OCI-LY3 (cell line): ENCODE measurements at regions not wholly inside any gene's neighbourhood (a gene's known extent, or its start where the extent isn't known, plus 50 kb on each side); places are given as distances from the start of the nearest gene placed in this dataset.

ENCODE experiments used
- H2AFZ ChIP-seq: fragments of 200-600, 300-600 bp; shearing (Covaris generic); 2 replicates; pipeline ENCODE4 v1.6.0; 2014; ENCODE audit warnings: antibody characterized with exemption, low read depth, low read length
- H3K27ac ChIP-seq: fragments of 200-600, 300-600 bp; sonication (generic); 2 replicates; pipeline ENCODE4 v1.5.1; 2014; ENCODE audit warnings: mild to moderate bottlenecking, low read length, moderate library complexity, mixed read lengths
- H3K27me3 ChIP-seq: fragments of 200-600, 300-600 bp; sonication (generic); 2 replicates; pipeline ENCODE4 v1.6.1; 2014; ENCODE audit warnings: low read depth, low read length, mixed read lengths
- H3K36me3 ChIP-seq: fragments of 200-600, 300-600 bp; sonication (generic); replicated peaks from 2 replicates; pipeline ENCODE3; 2014; ENCODE audit warnings: low read depth, low read length, mixed read lengths
- H3K4me1 ChIP-seq: fragments of 300-600, 200-600 bp; sonication (generic); 2 replicates; pipeline ENCODE4 v1.6.1; 2014; ENCODE audit warnings: low read length, mixed read lengths
- H3K4me2 ChIP-seq: fragments of 200-600, 300-600 bp; sonication (generic); 2 replicates; pipeline ENCODE4 v1.6.1; 2014; ENCODE audit warnings: low read length, mixed read lengths
- H3K4me3 ChIP-seq: fragments of 300-600, 200-600 bp; sonication (generic); 2 replicates; pipeline ENCODE4 v1.5.1; 2014; ENCODE audit warnings: antibody characterized with exemption, mild to moderate bottlenecking, low read length, moderate library complexity
- H3K79me2 ChIP-seq: fragments of 300-600, 200-600 bp; shearing (Covaris generic); 2 replicates; pipeline ENCODE4 v1.6.1; 2014; ENCODE audit warnings: mild to moderate bottlenecking, low read length, mixed read lengths
- H3K9ac ChIP-seq: fragments of 300-600, 200-600 bp; shearing (Covaris generic); 2 replicates; pipeline ENCODE4 v1.6.0; 2014; ENCODE audit warnings: mild to moderate bottlenecking, low read length, moderate library complexity
- H3K9me3 ChIP-seq: fragments of 200-600, 300-600 bp; shearing (Covaris generic); 2 replicates; pipeline ENCODE4 v1.6.1; 2014; ENCODE audit warnings: low read length, mixed read lengths; ENCODE audit not compliant: insufficient read depth
- H4K20me1 ChIP-seq: fragments of 200-600, 300-600 bp; sonication (generic); 2 replicates; pipeline ENCODE4 v1.6.1; 2016; ENCODE audit warnings: low read length, mixed read lengths; ENCODE audit not compliant: insufficient read depth
- EZH2phosphoT487 ChIP-seq: fragments of 200-600 bp; shearing (Covaris generic); IDR thresholded peaks from 2 replicates; pipeline ENCODE4 v1.6.1; 2018; ENCODE audit warnings: antibody characterized with exemption, mixed run types, low read depth
- TF ChIP-seq, protein P1 (sequence below): fragments of 200-600, 300-600 bp; sonication (generic); IDR thresholded peaks from 2 replicates; pipeline ENCODE4 v1.5.1; 2014; ENCODE audit warnings: antibody characterized with exemption, low read length, low read depth

DNA sequence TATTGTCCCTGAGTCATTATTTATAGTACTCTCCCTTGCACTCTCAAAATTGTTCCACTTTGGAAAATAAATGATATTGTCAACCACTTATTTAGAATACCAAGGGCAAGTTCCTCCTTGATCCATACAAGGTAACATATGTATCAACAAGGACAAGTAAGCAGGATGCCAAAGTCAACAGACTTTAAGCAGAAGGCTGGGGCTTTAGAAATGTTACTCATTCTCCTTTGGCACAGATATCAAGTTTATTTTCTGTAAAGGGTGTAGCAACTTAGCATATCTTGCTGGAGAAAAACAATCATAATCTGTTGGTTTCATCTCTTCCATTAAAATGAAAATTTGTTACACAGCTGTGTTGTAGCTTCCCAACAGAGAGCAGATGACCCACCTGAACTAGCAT lies 248.7 kb upstream of the SLC30A5 start:
- Histone ChIP-seq H3K79me2 (no peaks in the 10 kb centered on the region), H3K27me3 (no peaks in the 10 kb centered on the region)

DNA sequence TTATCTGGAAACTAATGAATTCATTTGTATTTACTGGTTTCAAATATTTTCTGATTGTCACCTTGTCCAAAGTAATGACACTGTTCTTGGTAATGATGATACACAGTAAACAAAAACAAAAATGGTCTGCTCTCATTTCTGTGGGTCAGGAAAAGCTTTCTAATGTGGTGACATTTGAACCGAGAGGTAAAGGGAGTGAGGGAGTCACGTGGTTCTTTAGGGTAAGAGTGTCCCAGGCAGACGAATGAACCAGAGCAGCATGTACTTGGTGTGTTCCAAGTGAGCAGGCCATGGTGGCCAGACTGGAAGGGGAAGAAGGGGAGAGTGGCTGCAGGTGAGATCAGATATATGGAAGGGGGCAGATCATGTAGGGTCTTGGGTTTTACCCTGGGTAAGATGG lies 247.0 kb upstream of the SLC30A5 start:
- Histone ChIP-seq H3K9me3 (no peaks in the 10 kb centered on the region), H2AFZ (no peak overlapping the region), H3K4me3 (no peak overlapping the region), H4K20me1 (no peaks in the 10 kb centered on the region), H3K36me3 (no peaks in the 10 kb centered on the region), H3K4me1 (peaks cover 3% of the 10 kb centered on the region; the same call in 1 of the 2 replicates), H3K4me2 (no peak overlapping the region), H3K79me2 (no peaks in the 10 kb centered on the region), H3K27ac (no peak overlapping the region), H3K9ac (no peak overlapping the region), H3K27me3 (no peaks in the 10 kb centered on the region)
- TF ChIP-seq EZH2phosphoT487: no peak

More for the DNA sequence above, 248.7 kb upstream of the SLC30A5 start:
- Histone ChIP-seq H3K4me1 (peaks cover 3% of the 10 kb centered on the region; the same call in 1 of the 2 replicates), H3K4me2 (no peak overlapping the region), H4K20me1 (no peaks in the 10 kb centered on the region), H3K27ac (no peak overlapping the region), H3K9me3 (no peaks in the 10 kb centered on the region), H3K4me3 (no peak overlapping the region), H3K36me3 (no peaks in the 10 kb centered on the region), H2AFZ (no peak overlapping the region), H3K9ac (no peak overlapping the region)
- TF ChIP-seq EZH2phosphoT487: no peak

DNA sequence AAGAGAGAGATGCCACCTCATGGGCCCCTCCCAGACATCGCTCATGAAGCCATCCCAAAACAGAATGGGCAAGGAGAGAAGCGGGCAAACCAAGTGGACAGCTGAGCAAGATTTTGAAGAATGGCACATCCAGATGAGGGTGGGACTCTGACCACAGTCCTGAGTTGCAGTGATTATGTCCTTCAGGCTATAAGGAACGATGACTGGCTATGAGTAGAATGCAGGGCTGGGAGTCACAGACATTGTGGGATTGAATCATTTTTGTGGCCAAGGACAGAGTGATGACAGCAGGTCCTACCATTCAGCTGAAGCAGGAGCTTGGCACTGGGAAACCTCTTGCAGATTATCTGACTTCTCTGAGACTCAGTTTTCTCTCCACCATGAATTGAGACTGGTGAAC lies 245.7 kb upstream of the SLC30A5 start:
- Histone ChIP-seq H3K9me3 (no peaks in the 10 kb centered on the region), H3K4me3 (no peak overlapping the region), H3K4me1 (no peaks in the 10 kb centered on the region), H3K4me2 (no peak overlapping the region), H3K9ac (no peak overlapping the region), H3K36me3 (no peaks in the 10 kb centered on the region), H4K20me1 (no peaks in the 10 kb centered on the region), H3K79me2 (no peaks in the 10 kb centered on the region), H3K27me3 (no peaks in the 10 kb centered on the region), H2AFZ (no peak overlapping the region), H3K27ac (no peak overlapping the region)
- TF ChIP-seq, protein P1, sequence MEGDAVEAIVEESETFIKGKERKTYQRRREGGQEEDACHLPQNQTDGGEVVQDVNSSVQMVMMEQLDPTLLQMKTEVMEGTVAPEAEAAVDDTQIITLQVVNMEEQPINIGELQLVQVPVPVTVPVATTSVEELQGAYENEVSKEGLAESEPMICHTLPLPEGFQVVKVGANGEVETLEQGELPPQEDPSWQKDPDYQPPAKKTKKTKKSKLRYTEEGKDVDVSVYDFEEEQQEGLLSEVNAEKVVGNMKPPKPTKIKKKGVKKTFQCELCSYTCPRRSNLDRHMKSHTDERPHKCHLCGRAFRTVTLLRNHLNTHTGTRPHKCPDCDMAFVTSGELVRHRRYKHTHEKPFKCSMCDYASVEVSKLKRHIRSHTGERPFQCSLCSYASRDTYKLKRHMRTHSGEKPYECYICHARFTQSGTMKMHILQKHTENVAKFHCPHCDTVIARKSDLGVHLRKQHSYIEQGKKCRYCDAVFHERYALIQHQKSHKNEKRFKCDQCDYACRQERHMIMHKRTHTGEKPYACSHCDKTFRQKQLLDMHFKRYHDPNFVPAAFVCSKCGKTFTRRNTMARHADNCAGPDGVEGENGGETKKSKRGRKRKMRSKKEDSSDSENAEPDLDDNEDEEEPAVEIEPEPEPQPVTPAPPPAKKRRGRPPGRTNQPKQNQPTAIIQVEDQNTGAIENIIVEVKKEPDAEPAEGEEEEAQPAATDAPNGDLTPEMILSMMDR: no peak
- TF ChIP-seq EZH2phosphoT487: no peak

DNA sequence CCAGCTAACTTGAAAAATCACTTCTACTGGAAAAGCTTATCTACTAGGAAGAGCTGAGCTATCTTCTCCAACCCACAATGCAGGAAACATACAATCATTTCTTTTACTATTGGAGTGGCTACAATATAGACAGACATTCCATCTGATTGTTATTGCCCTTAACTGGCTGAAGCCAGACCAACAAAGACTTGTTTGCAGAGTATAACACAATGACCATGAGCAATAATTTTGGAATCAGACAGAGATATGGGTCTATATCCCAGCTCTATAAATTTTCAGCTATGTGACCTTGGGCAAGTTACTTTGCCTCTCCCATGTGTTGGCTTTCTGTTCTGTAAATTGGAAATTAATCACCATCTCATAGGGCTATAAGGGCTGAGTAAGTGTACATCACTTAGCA lies 244.7 kb upstream of the SLC30A5 start:
- no peaks in the 10 kb centered on the region for H3K9me3 ChIP-seq
- no peak overlapping the region for H3K4me2 ChIP-seq
- H3K27ac ChIP-seq: no peak overlapping the region
- no peaks in the 10 kb centered on the region for H4K20me1 ChIP-seq
- no peaks in the 10 kb centered on the region for H3K4me1 ChIP-seq
- no peaks in the 10 kb centered on the region for H3K79me2 ChIP-seq
- no peaks in the 10 kb centered on the region for H3K27me3 ChIP-seq
- no peaks in the 10 kb centered on the region for H3K36me3 ChIP-seq
- TF ChIP-seq, protein P1: no peak
- no peak for TF ChIP-seq EZH2phosphoT487
- no peak overlapping the region for H2AFZ ChIP-seq
- H3K9ac ChIP-seq: no peak overlapping the region
- H3K4me3 ChIP-seq: no peak overlapping the region

DNA sequence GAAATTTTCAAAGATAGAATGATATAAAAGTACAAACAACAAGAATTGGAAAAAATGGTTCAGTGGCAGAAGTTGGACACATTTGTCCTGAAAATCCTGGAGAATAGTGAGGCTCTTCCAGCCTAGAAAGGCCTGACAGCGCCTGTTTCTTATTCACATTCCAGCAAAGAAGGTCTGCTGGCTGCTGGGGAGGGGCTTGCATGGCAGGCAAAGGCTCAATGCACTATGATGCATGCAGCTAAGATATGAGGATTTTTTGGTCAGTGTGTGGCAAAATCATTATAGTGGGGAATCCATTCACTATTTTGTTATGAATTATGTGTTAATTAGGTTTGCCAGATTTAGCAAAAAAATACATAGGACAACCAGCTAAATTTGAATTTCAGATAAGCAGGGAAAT lies 243.9 kb upstream of the SLC30A5 start:
- no peaks in the 10 kb centered on the region for H3K27me3 ChIP-seq
- H4K20me1 ChIP-seq: no peaks in the 10 kb centered on the region
- no peaks in the 10 kb centered on the region for H3K4me1 ChIP-seq
- no peak overlapping the region for H2AFZ ChIP-seq
- H3K27ac ChIP-seq: no peak overlapping the region
- no peak overlapping the region for H3K9ac ChIP-seq
- H3K4me2 ChIP-seq: no peak overlapping the region
- TF ChIP-seq, protein P1: no peak
- no peak for TF ChIP-seq EZH2phosphoT487
- no peak overlapping the region for H3K4me3 ChIP-seq
- H3K9me3 ChIP-seq: no peaks in the 10 kb centered on the region
- no peaks in the 10 kb centered on the region for H3K36me3 ChIP-seq
- no peaks in the 10 kb centered on the region for H3K79me2 ChIP-seq
